Stomach (tissue), 8 donors: ENCODE measurements at regions not wholly inside any gene's neighbourhood (a gene's known extent, or its start where the extent isn't known, plus 50 kb on each side); places are given as distances from the start of the nearest gene placed in this dataset.

Source experiments
- DNase-seq, 2 donors: peaks; one replicate each; pipeline versions ENCODE4 v3.0.0 to v3.0.0-alpha.2; 2013 to 2019
- H3K27ac ChIP-seq, 5 donors: fragments of 200-600 bp in 4 of 5; sonication (generic) in 4 of 5; one replicate each; pipeline ENCODE4 v1.5.1; 2013 to 2019; ENCODE audit warnings: mild to moderate bottlenecking in 1 of 5, moderate library complexity in 1 of 5
- H3K27me3 ChIP-seq, 3 donors: fragments of 200-600 bp; sonication (generic); one replicate each; pipeline ENCODE4 v1.5.1; 2017 to 2019; ENCODE audit warnings: mixed run types in 1 of 3
- H3K36me3 ChIP-seq, 4 donors: fragments of 200-600 bp; sonication (generic); 1 replicate in 3 of 4; 2 replicates in 1 of 4; pipeline ENCODE4 v1.5.1; 2016 to 2019
- H3K4me1 ChIP-seq, 4 donors: fragments of 200-600 bp; sonication (generic); one replicate each; pipeline ENCODE4 v1.5.1; 2016 to 2019
- H3K4me3 ChIP-seq, 4 donors: fragments of 200-600 bp; sonication (generic) in 3 of 4; one replicate each; pipeline ENCODE4 v1.5.1; 2016 to 2019; ENCODE audit warnings: mild to moderate bottlenecking in 1 of 4
- H3K9me3 ChIP-seq, 4 donors: fragments of 200-600 bp; sonication (generic); one replicate each; pipeline ENCODE4 v1.5.1; 2016 to 2019
- EP300 ChIP-seq: sonication (generic); formaldehyde crosslinking; IDR thresholded peaks from one replicate; pipeline ENCODE4 v1.6.1; 2017; ENCODE audit warnings: antibody characterized with exemption
- POLR2A ChIP-seq, 4 donors: fragments of 450-650 bp; IDR thresholded peaks; one replicate each; pipeline ENCODE4 v1.6.1; 2016; ENCODE audit warnings: antibody characterized with exemption in 4 of 4, control low read depth in 2 of 4, mild to moderate bottlenecking in 1 of 4, moderate library complexity in 1 of 4
- POLR2AphosphoS5 ChIP-seq, 3 donors: sonication (generic); formaldehyde crosslinking; IDR thresholded peaks; one replicate each; pipeline ENCODE4 v1.6.1; 2016; ENCODE audit warnings: antibody characterized with exemption in 3 of 3
- WGBS, 5 donors: extraction: QIAGEN DNeasy Blood & Tissue Kit in 3 of 5; methylation state at CpG; one replicate each; pipeline versions ENCODE4 v1.1.5 to v1.1.7; 2013 to 2018; 5-methylcytosine and 5-hydroxymethylcytosine counted together
- intact Hi-C: fragments of 100-400 bp; cut with DNase I; formaldehyde crosslinking; loops from one replicate; pipeline ENCODE4 v1.15.1; 2023; ENCODE audit warnings: low total_unique reads
- TF ChIP-seq, protein P1 (sequence below), 7 experiments: fragments of 450-650 bp in 4 of 7; fragments of 200-600 bp in 3 of 7; sonication (generic) in 3 of 7; IDR thresholded peaks; one replicate each; pipeline ENCODE4 v1.5.1; 2016 to 2019; ENCODE audit warnings: antibody characterized with exemption in 7 of 7, control low read depth in 2 of 7, mild to moderate bottlenecking in 1 of 7
- donor health status: healthy with polysubstance abuse.
- donor health status: Bipolar disorder and iron deficiency.
- donor health status: healthy.

DNA sequence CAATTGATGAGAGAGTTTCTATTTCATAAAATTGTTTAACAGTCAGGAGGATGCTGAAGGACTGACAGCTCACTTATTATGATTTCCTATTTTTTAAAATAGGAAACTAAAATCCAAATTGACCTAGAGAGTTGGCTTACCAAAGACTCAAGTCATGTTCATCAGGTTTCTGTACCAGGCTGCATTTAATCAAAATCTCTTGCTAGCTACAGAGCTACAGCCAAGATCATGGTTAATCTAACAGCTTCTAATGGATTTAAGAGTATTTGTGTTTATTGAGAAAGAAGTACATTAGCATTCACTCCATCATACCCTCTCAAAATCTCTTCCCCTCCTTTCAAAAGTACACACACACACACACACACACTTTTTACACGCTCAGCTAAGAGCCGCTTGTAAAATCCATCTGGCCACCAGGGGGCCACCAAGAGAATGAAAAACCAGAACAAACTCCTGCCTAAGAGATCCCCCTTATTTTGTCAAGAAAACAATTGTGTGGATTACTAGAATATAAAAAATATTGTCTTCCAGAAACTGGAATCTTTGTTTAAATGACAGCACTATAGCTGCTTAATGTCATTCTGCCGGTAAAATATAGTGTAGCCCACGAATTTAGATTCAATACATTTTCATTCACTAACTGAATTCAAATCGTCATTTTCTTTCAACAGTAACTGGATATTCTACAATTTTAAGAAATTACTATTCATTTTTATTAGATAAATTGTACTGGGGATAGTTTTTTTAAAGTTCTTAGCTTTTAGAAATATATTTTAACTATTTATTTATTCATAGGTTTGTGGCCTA lies 334.0 kb downstream of the BTG1 start:
- Histone ChIP-seq H3K9me3 (peaks cover 0 to 15% (median 3%) of the 10 kb centered on the region in 4 donors), H3K27me3 (no peaks in the 10 kb centered on the region), H3K36me3 (no peaks in the 10 kb centered on the region), H3K4me3 (no peak overlapping the region), H3K27ac (no peak overlapping the region), H3K4me1 (peaks cover 0 to 4% (median 0%) of the 10 kb centered on the region in 4 donors)
- no peak for TF ChIP-seq POLR2AphosphoS5 (IDR thresholded peaks at IDR 0.05)
- TF ChIP-seq, protein P1, sequence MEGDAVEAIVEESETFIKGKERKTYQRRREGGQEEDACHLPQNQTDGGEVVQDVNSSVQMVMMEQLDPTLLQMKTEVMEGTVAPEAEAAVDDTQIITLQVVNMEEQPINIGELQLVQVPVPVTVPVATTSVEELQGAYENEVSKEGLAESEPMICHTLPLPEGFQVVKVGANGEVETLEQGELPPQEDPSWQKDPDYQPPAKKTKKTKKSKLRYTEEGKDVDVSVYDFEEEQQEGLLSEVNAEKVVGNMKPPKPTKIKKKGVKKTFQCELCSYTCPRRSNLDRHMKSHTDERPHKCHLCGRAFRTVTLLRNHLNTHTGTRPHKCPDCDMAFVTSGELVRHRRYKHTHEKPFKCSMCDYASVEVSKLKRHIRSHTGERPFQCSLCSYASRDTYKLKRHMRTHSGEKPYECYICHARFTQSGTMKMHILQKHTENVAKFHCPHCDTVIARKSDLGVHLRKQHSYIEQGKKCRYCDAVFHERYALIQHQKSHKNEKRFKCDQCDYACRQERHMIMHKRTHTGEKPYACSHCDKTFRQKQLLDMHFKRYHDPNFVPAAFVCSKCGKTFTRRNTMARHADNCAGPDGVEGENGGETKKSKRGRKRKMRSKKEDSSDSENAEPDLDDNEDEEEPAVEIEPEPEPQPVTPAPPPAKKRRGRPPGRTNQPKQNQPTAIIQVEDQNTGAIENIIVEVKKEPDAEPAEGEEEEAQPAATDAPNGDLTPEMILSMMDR (IDR thresholded peaks at IDR 0.05): peak in 5 of 7 experiments; percentile 61 to 87 (median 83)
- DNase-seq: peak; percentile 76 to 86
- intact Hi-C loops: loop anchor here (10.0 kb wide), 1 partner anchor 333 kb away; the partner anchor contains the start of gene BTG1
- WGBS, 5 donors: 46 to 51% (median 48%) methylated on average over 5 of the region's 5 CpGs

DNA sequence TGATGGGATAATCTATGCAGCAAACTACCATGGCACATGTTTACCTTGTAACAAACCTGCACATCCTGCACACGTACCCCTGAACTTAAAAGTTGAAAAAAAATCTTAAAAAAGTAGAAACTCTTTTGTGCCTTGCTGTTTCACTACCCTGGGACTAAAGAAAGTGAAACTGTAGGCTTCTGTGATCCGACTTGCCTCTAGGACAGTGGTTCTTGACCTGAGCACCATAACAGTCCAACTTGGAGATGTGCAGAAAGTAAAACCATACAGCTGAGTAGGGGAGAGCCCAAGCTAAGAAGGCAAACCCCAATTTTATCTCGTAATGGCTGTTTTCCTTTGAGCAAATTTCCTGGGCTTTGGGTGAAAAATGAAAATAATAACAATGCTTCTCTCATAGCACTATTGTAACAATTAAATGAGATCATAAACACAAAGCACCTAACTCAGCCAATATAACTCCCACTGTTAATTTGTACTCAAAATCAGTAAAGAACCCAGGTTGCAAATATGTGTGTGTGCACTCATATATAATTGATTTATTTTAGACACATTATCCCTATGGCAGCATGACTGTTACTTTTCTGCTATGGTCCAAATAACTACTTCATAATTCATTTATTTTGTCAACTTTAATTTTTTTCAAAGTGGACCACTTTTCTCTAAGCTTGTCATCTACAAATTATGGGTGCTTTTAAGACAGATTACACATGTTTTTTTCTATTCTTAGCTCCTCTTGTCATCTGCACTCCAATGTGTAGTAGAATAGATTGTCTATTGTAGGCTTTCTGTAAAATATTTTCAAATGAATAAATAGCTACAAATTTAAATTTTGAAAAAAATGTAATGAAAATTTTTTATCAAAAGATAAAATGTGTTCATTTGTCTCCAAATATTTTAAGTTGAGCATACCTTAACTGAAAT lies 334.9 kb downstream of the BTG1 start:
- no peak for TF ChIP-seq POLR2A (IDR thresholded peaks at IDR 0.05)
- TF ChIP-seq, protein P1 (IDR thresholded peaks at IDR 0.05): no peak
- no peak for TF ChIP-seq EP300
- no peak for TF ChIP-seq POLR2AphosphoS5 (IDR thresholded peaks at IDR 0.05)
- WGBS, 5 donors: 80 to 92% (median 89%) methylated on average over 3 of the region's 3 CpGs
- no peak overlapping the region for H3K27ac ChIP-seq
- intact Hi-C loops: loop anchor here (10.0 kb wide), 1 partner anchor 334 kb away; the partner anchor contains the start of gene BTG1
- no peaks in the 10 kb centered on the region for H3K36me3 ChIP-seq
- no peak overlapping the region for H3K4me3 ChIP-seq
- DNase-seq: no peak
- H3K27me3 ChIP-seq: no peaks in the 10 kb centered on the region
- H3K9me3 ChIP-seq: peaks cover 0 to 24% (median 8%) of the 10 kb centered on the region in 4 donors
- H3K4me1 ChIP-seq: peaks cover 0 to 4% (median 0%) of the 10 kb centered on the region in 4 donors

DNA sequence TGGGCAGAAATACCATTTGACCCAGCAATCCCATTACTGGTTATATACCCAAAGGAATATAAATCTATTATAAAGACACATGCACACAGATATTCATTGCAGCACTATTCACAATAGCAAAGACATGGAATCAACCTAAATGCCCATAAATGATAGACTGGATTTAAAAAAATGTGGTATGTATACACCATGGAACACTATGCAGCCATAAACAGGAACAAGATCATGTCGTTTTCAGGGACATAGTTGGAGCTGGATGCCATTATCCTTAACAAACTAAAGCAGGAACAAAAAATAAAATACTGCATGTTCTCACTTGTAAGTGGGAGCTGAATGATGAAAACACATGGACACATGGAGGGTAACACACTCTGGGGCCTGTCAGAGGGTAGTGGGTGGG lies 335.6 kb downstream of the BTG1 start:
- no peak overlapping the region for H3K27ac ChIP-seq
- no peaks in the 10 kb centered on the region for H3K36me3 ChIP-seq
- 78 to 100% (median 96%) methylated on average over 1 of the region's 1 CpG for WGBS, 5 donors
- no peaks in the 10 kb centered on the region for H3K27me3 ChIP-seq
- no peak overlapping the region for H3K4me3 ChIP-seq
- DNase-seq: no peak
- intact Hi-C loops: loop anchor here (10.0 kb wide), 1 partner anchor 335 kb away; the partner anchor contains the start of gene BTG1
- TF ChIP-seq POLR2AphosphoS5 (IDR thresholded peaks at IDR 0.05) (no peak), POLR2A (IDR thresholded peaks at IDR 0.05) (no peak), EP300 (no peak)
- TF ChIP-seq, protein P1 (IDR thresholded peaks at IDR 0.05): no peak
- H3K9me3 ChIP-seq: peaks cover 0 to 26% (median 9%) of the 10 kb centered on the region in 4 donors
- peaks cover 0 to 4% (median 0%) of the 10 kb centered on the region in 4 donors for H3K4me1 ChIP-seq

DNA sequence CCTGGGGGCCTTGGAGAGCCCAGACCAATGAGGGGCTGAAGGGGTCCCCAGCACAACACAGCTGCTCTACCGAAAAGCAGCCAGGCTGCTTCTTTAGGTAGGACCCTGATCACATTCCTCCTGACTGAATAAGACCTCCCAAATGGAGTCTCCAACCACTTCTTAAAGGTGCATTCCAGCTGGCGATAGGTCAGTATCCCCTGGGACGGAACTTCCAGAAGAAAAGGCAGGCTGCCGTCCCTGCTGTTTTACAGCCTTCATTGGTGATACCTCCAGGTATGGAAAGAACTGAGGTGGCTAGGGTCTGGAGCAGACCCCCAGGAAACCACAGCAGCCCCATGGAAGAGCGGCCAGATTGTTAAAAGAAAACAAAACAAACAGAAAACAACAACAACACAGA lies 340.6 kb downstream of the BTG1 start:
- TF ChIP-seq EP300 (no peak), POLR2AphosphoS5 (IDR thresholded peaks at IDR 0.05) (no peak), POLR2A (IDR thresholded peaks at IDR 0.05) (no peak)
- TF ChIP-seq, protein P1 (IDR thresholded peaks at IDR 0.05): no peak
- H3K9me3 ChIP-seq: peaks cover 0 to 18% (median 9%) of the 10 kb centered on the region in 4 donors
- intact Hi-C loops: no loop called here
- no peak overlapping the region for H3K27ac ChIP-seq
- H3K27me3 ChIP-seq: no peaks in the 10 kb centered on the region
- no peaks in the 10 kb centered on the region for H3K36me3 ChIP-seq
- no peak overlapping the region for H3K4me3 ChIP-seq
- H3K4me1 ChIP-seq: no peaks in the 10 kb centered on the region
- no peak for DNase-seq
- WGBS, 5 donors: 92 to 97% (median 96%) methylated on average over 5 of the region's 5 CpGs
